GM10248 (cell line): ENCODE measurements at regions not wholly inside any gene's neighbourhood (a gene's known extent, or its start where the extent isn't known, plus 50 kb on each side); places are given as distances from the start of the nearest gene placed in this dataset.

Experiments
- CTCF ChIA-PET: fragments of 300-600 bp; sonication (Branson Sonifier 250); formaldehyde crosslinking; extraction: SDS; loops from one replicate; lab custom pipeline; 2021; ENCODE audit warnings: antibody characterized with exemption; lab: Yijun Ruan, JAX
- POLR2A ChIA-PET: fragments of 350-650 bp; sonication (Branson Sonifier 250); formaldehyde crosslinking; extraction: SDS; loops from one replicate; lab custom pipeline; 2020; ENCODE audit warnings: antibody characterized with exemption; lab: Yijun Ruan, JAX
- DNase-seq: peaks from one replicate; pipeline ENCODE4 v3.0.0; 2012; ENCODE audit errors: extremely low spot score
- TF ChIP-seq, protein P1 (sequence below): IDR thresholded peaks from 2 replicates; pipeline ENCODE4 v1.5.1; 2012; ENCODE audit warnings: mild to moderate bottlenecking, low read depth; ENCODE audit errors: extremely low read depth, missing control alignments, control extremely low read depth

DNA sequence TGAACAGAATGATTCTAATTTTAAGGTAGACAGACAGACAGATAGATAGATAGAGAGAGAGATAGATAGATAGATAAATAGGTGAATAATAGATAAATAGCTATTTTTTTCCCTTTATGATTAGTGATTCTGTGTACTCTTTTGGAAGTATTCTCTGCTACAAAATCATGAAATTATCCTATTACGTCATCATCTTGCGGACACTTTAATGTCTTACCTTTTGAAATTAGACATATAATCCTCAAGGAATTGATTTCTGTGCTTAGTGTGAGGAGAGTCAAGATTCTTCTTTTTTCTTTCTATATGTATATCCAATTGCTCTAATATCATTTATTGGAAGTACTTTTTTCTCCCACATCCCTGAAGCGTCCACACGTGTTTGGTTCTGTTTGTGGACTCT lies 215.2 kb downstream of the SCG2 start:
- TF ChIP-seq, protein P1, sequence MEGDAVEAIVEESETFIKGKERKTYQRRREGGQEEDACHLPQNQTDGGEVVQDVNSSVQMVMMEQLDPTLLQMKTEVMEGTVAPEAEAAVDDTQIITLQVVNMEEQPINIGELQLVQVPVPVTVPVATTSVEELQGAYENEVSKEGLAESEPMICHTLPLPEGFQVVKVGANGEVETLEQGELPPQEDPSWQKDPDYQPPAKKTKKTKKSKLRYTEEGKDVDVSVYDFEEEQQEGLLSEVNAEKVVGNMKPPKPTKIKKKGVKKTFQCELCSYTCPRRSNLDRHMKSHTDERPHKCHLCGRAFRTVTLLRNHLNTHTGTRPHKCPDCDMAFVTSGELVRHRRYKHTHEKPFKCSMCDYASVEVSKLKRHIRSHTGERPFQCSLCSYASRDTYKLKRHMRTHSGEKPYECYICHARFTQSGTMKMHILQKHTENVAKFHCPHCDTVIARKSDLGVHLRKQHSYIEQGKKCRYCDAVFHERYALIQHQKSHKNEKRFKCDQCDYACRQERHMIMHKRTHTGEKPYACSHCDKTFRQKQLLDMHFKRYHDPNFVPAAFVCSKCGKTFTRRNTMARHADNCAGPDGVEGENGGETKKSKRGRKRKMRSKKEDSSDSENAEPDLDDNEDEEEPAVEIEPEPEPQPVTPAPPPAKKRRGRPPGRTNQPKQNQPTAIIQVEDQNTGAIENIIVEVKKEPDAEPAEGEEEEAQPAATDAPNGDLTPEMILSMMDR = no peak
- no peak for DNase-seq
- CTCF ChIA-PET = no interaction called here
- POLR2A ChIA-PET = no interaction called here

DNA sequence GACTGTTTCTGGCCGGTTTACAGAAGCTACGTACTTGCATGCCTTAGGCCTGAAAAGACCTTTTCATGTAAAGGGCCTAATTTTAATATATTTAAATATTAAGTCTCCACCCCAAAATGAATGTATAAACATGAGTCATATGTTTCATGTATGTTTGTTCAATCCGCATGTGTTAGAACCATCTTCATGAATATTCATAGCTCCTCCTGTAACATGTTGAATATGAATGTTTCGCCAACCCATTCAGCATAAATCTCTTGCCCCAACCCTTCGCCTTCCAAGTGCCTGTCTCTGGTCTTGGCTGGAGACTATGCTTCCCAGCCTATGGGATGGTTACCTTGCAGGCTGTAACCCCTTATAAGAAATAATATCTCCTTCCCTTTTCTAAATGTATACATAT lies 212.5 kb downstream of the SCG2 start:
- ChIA-PET CTCF (interaction anchor here (0.8 to 1.4 kb wide), 2 partner anchors 10 to 15 kb away, joined by 3 to 4 read pairs; no protein-coding TSS in a partner anchor), POLR2A (no interaction called here)
- DNase-seq = no peak
- TF ChIP-seq, protein P1 = no peak

DNA sequence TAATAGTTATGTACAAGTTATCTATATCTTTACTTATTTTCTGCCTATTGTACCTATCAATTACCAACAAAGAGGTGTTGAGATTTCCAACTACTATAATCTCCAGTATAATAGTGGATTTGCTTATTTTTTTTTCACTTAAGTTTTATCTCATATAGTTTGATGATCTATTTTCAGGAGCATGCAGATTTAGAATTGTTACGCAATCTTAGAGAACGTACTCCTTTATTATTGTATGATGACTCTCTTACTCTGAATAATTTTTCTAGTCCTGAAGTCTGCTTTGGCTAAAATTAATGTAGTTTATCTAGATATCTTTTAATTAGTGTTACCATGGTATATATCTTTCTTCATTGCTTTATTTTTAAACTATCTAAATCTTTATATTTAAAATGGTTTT lies 205.2 kb downstream of the SCG2 start:
- POLR2A ChIA-PET = no interaction called here
- CTCF ChIA-PET = no interaction called here
- DNase-seq = no peak
- TF ChIP-seq, protein P1 = no peak

DNA sequence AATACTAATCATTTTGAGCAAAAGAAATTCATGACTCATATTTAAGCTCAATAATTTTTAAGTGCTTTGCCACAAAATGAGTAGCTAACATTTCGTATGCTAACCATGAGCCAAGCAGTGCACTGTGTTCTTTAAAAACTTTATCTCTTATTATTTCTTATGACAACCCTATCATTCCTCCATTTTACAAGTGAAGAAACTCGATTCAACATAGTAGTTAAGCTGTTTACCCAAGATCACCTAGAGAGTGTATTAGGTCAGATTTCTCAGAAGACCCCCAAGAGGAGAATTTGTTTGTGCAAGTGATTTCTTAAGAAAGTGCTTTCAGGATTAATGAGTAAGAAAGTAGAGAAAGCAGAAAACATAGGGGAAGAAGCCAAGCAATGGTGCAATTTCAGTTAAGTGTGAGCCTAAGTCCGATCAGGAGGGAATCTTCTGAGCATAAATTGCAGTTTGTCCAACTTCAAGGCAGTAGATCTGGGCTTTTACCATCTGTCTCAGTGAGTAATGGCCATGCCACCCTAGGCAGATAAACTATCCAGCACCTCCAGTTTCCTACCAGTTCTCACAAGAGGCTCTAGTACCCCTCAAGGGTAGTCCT lies 202.7 kb downstream of the SCG2 start:
- TF ChIP-seq, protein P1 = no peak
- DNase-seq = no peak
- ChIA-PET POLR2A (no interaction called here), CTCF (interaction anchor here (1.0 to 1.6 kb wide), 3 partner anchors 11 to 12 kb away, joined by 3 to 5 read pairs (median 4); no protein-coding TSS in a partner anchor)

DNA sequence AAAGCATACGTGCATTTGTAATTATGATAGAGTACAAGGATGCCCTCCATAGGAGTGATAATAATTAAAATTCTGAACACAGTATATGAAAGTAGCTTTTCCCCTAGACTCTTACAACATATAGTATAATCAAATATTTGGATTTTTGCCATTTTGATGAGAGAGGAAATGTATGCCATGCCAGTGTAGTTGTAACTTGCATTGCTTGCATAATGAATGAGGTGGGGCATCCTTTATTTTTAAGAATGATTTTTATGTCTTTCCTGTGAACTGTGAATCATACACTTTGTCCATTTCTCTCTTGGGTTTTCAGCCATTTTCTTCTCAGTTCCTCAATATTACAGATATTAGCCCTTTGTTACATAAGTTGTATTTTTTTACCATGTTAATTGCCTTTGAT lies 197.5 kb downstream of the SCG2 start:
- TF ChIP-seq, protein P1 = no peak
- no peak for DNase-seq
- CTCF ChIA-PET = interaction anchor here (1.0 kb wide), 1 partner anchor 15 kb away, joined by 4 read pairs; no protein-coding TSS in a partner anchor
- POLR2A ChIA-PET = no interaction called here

DNA sequence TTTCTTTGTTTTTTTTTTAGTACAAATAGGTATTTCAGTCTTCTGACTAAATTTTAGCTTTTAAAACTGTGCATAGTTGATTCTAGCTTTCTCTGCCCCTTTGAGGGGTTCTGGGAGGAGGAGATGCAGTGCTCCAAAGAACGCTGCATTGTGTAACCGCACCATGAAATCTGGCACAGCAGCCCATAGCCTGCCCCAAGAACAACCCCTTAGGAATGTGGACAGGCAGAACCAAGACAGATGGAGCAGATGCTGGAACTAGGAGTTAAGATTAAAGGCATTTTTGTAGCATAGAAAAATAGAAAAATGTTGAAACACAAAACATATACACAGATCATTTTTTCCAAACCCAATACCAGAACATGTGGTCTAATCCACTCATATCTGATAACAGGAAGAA lies 187.5 kb downstream of the SCG2 start:
- ChIA-PET CTCF (no interaction called here), POLR2A (no interaction called here)
- TF ChIP-seq, protein P1 = no peak
- no peak for DNase-seq

DNA sequence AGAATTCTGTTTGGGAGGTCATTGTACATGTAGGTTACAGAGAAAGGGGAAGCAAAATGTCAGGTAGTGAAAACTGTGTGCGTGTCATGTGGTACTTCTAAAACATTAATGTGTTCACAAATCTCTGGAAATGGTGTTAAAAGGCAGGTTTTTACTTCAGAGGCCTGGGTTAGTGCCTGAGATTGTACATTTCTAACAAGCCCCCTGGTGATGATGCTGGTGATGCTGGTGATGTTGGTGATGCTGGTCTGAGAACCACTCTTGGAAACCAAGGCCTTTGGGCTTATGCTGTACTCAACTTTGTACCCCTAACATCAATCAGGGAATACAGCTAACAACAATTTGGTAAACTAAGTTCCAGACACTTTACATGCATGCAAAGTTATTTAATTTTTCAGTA lies 187.1 kb downstream of the SCG2 start:
- DNase-seq = no peak
- POLR2A ChIA-PET = no interaction called here
- TF ChIP-seq, protein P1 = no peak
- CTCF ChIA-PET = no interaction called here
